ENCODE measurements at regions not wholly inside any gene's neighbourhood (a gene's known extent, or its start where the extent isn't known, plus 50 kb on each side); places are given as distances from the start of the nearest gene placed in this dataset.

- DNase-seq, result no peak
- Histone ChIP-seq H3K4me3 (ENCODE audit: low read depth, low read length) (no peak overlapping the region), H3K36me3 (ENCODE audit: control insufficient read depth, insufficient read depth, low read length) (no peaks in the 10 kb centered on the region), H3K9me3 (no peaks in the 10 kb centered on the region), H3K4me1 (no peaks in the 10 kb centered on the region), H3K27me3 (replicated peaks; ENCODE audit: control insufficient read depth, insufficient read depth, low read length) (0 out of 2 replicates have a peak, but pooled peaks cover 2% of the 10 kb centered on the region)
- CTCF ChIA-PET, result no interaction called here
- POLR2A ChIA-PET, result no interaction called here
- H3K9me3 Mint-ChIP-seq (ENCODE audit: unreplicated experiment), result no peaks in the 10 kb centered on the region
- no peaks in the 10 kb centered on the region for H3K4me1 Mint-ChIP-seq (ENCODE audit: low read depth, unreplicated experiment)
- no peak overlapping the region for H3K4me3 Mint-ChIP-seq (ENCODE audit: unreplicated experiment)
- intact Hi-C loops (cut with micrococcal nuclease; ENCODE audit: unreplicated experiment), result no loop called here
- no TSS peak for BruUV-seq (replicated peaks)
- no peaks in the 10 kb centered on the region for H3K27me3 Mint-ChIP-seq (ENCODE audit: insufficient read depth, unreplicated experiment)
- no peaks in the 10 kb centered on the region for H3K36me3 Mint-ChIP-seq (ENCODE audit: insufficient read depth, unreplicated experiment)
- no peak for TF ChIP-seq CTCF (IDR thresholded peaks at IDR 0.05; ENCODE audit: insufficient read depth in 1 of 2, low read depth in 1 of 2, low read length in 1 of 2, severe bottlenecking in 1 of 2, unreplicated experiment in 1 of 2)
- no peak overlapping the region for H3K27ac Mint-ChIP-seq (ENCODE audit: unreplicated experiment)
These were observed 186.0 kb upstream of the AKR1E2 start for GRCh38 chr10:4639960-4640359.

GRCh38 chr10:4638099-4638498 lies 187.9 kb upstream of the AKR1E2 start:
- Mint-ChIP-seq H3K27me3 (ENCODE audit: insufficient read depth, unreplicated experiment) (no peaks in the 10 kb centered on the region), H3K36me3 (ENCODE audit: insufficient read depth, unreplicated experiment) (no peaks in the 10 kb centered on the region), H3K27ac (ENCODE audit: unreplicated experiment) (no peak overlapping the region), H3K4me1 (ENCODE audit: low read depth, unreplicated experiment) (no peaks in the 10 kb centered on the region), H3K9me3 (ENCODE audit: unreplicated experiment) (no peaks in the 10 kb centered on the region), H3K4me3 (ENCODE audit: unreplicated experiment) (no peak overlapping the region)
- Histone ChIP-seq H3K27me3 (replicated peaks; ENCODE audit: control insufficient read depth, insufficient read depth, low read length) (0 out of 2 replicates have a peak, but pooled peaks cover 2% of the 10 kb centered on the region), H3K36me3 (ENCODE audit: control insufficient read depth, insufficient read depth, low read length) (no peaks in the 10 kb centered on the region), H3K4me1 (no peaks in the 10 kb centered on the region), H3K9me3 (no peaks in the 10 kb centered on the region), H3K4me3 (ENCODE audit: low read depth, low read length) (no peak overlapping the region)
- ChIA-PET CTCF (no interaction called here), POLR2A (no interaction called here)
- DNase-seq, result no peak
- TF ChIP-seq CTCF (IDR thresholded peaks at IDR 0.05; ENCODE audit: insufficient read depth in 1 of 2, low read depth in 1 of 2, low read length in 1 of 2, severe bottlenecking in 1 of 2, unreplicated experiment in 1 of 2), result no peak
- no TSS peak for BruUV-seq (replicated peaks)
- intact Hi-C loops (cut with micrococcal nuclease; ENCODE audit: unreplicated experiment), result no loop called here

- Histone ChIP-seq H3K4me1 (no peaks in the 10 kb centered on the region), H3K9me3 (no peaks in the 10 kb centered on the region), H3K4me3 (ENCODE audit: low read depth, low read length) (no peak overlapping the region), H3K36me3 (ENCODE audit: control insufficient read depth, insufficient read depth, low read length) (no peaks in the 10 kb centered on the region), H3K27me3 (replicated peaks; ENCODE audit: control insufficient read depth, insufficient read depth, low read length) (0 out of 2 replicates have a peak, but pooled peaks cover 2% of the 10 kb centered on the region)
- no peak for DNase-seq
- Mint-ChIP-seq H3K27ac (ENCODE audit: unreplicated experiment) (no peak overlapping the region), H3K27me3 (ENCODE audit: insufficient read depth, unreplicated experiment) (no peaks in the 10 kb centered on the region), H3K4me1 (ENCODE audit: low read depth, unreplicated experiment) (no peaks in the 10 kb centered on the region), H3K36me3 (ENCODE audit: insufficient read depth, unreplicated experiment) (no peaks in the 10 kb centered on the region), H3K4me3 (ENCODE audit: unreplicated experiment) (no peak overlapping the region), H3K9me3 (ENCODE audit: unreplicated experiment) (no peaks in the 10 kb centered on the region)
- TF ChIP-seq CTCF (IDR thresholded peaks at IDR 0.05; ENCODE audit: insufficient read depth in 1 of 2, low read depth in 1 of 2, low read length in 1 of 2, severe bottlenecking in 1 of 2, unreplicated experiment in 1 of 2), result no peak
- BruUV-seq (replicated peaks), result no TSS peak
- intact Hi-C loops (cut with micrococcal nuclease; ENCODE audit: unreplicated experiment), result no loop called here
- ChIA-PET CTCF (no interaction called here), POLR2A (no interaction called here)
These were observed 188.3 kb upstream of the AKR1E2 start for GRCh38 chr10:4637657-4638056.
